HEK293T (cell line): ENCODE measurements at regions not wholly inside any gene's neighbourhood (a gene's known extent, or its start where the extent isn't known, plus 50 kb on each side); places are given as distances from the start of the nearest gene placed in this dataset.

ENCODE experiments used
- CTCF ChIA-PET: fragments of 350-600 bp; formaldehyde crosslinking; extraction: SDS; loops from one replicate; lab custom pipeline; 2021; ENCODE audit warnings: antibody characterized with exemption, inconsistent platforms; lab: Yijun Ruan, JAX
- POLR2A ChIA-PET: fragments of 350-600 bp; formaldehyde crosslinking; extraction: SDS; loops from one replicate; lab custom pipeline; 2020; ENCODE audit warnings: antibody characterized with exemption, inconsistent platforms; lab: Yijun Ruan, JAX
- DNase-seq: peaks from one replicate; pipeline ENCODE4 v3.0.0; 2012; ENCODE audit warnings: mixed read lengths; ENCODE audit errors: extremely low spot score
- ARNT ChIP-seq: fragments of 450-650 bp; IDR thresholded peaks from 2 replicates; pipeline ENCODE4 v1.6.1; 2017; ENCODE audit warnings: mild to moderate bottlenecking
- BHLHE40 ChIP-seq: fragments of 450-650 bp; IDR thresholded peaks from 2 replicates; pipeline ENCODE4 v1.6.1; 2016; ENCODE audit warnings: mild to moderate bottlenecking, moderate library complexity, borderline replicate concordance
- CTBP1 ChIP-seq: fragments of 450-650 bp; IDR thresholded peaks from 2 replicates; pipeline ENCODE4 v1.6.1; 2016; ENCODE audit warnings: borderline replicate concordance
- ELF4 ChIP-seq: fragments of 450-650 bp; IDR thresholded peaks from 2 replicates; pipeline ENCODE4 v1.6.1; 2017; ENCODE audit warnings: antibody characterized with exemption
- FOXA1 ChIP-seq: fragments of 450-650 bp; IDR thresholded peaks from 2 replicates; pipeline ENCODE4 v1.6.1; 2016; ENCODE audit warnings: mild to moderate bottlenecking
- FOXK2 ChIP-seq: fragments of 450-650 bp; IDR thresholded peaks from 2 replicates; pipeline ENCODE4 v1.6.1; 2016; ENCODE audit warnings: mild to moderate bottlenecking
- FOXM1 ChIP-seq: fragments of 450-650 bp; IDR thresholded peaks from 2 replicates; pipeline ENCODE4 v1.6.1; 2017; ENCODE audit warnings: mild to moderate bottlenecking, borderline replicate concordance
- HDGF ChIP-seq: fragments of 450-650 bp; IDR thresholded peaks from 2 replicates; pipeline ENCODE4 v1.6.1; 2017; ENCODE audit warnings: antibody characterized with exemption, borderline replicate concordance
- L3MBTL2 ChIP-seq: fragments of 450-650 bp; conservative IDR thresholded peaks from 2 replicates; pipeline ENCODE4 v1.6.1; 2016; ENCODE audit warnings: mild to moderate bottlenecking
- LEF1 ChIP-seq: fragments of 450-650 bp; IDR thresholded peaks from 2 replicates; pipeline ENCODE4 v1.6.1; 2017; ENCODE audit warnings: mild to moderate bottlenecking, borderline replicate concordance
- NFRKB ChIP-seq: fragments of 450-650 bp; IDR thresholded peaks from 2 replicates; pipeline ENCODE4 v1.6.1; 2016; ENCODE audit warnings: mild to moderate bottlenecking, moderate library complexity
- SP1 ChIP-seq: fragments of 450-650 bp; IDR thresholded peaks from 2 replicates; pipeline ENCODE4 v1.6.1; 2017
- SUZ12 ChIP-seq: fragments of 450-650 bp; IDR thresholded peaks from 2 replicates; pipeline ENCODE4 v1.6.1; 2016; ENCODE audit warnings: mild to moderate bottlenecking
- TARDBP ChIP-seq: fragments of 450-650 bp; IDR thresholded peaks from 2 replicates; pipeline ENCODE4 v1.6.1; 2016
- ZNF384 ChIP-seq: fragments of 450-650 bp; IDR thresholded peaks from 2 replicates; pipeline ENCODE4 v1.6.1; 2016
- TF ChIP-seq, protein P1 (sequence below): fragments of 450-650 bp; IDR thresholded peaks from 2 replicates; pipeline ENCODE4 v1.6.1; 2016

DNA sequence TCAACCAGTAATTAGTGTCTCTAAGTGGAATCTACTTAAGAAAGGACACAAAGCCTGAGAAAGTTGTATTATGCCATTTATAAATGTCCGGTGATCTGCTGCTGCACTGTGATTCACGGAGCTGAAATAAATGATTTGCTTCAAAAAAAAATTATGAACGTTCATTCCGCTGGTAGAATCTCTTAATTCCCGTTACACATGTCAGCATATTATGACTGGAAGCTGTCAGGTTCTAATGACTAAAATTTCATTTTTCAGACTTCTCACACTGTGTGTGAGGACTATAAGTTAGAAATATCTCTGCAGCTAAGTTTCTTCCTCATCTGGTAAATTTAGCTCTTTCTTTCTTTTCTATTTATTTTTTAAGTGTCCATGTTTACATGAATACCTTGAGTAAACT lies 647.1 kb downstream of the VRK1 start:
- TF ChIP-seq FOXM1, result no peak
- no peak for TF ChIP-seq FOXA1
- no peak for TF ChIP-seq ZNF384
- TF ChIP-seq NFRKB, result no peak
- TF ChIP-seq ELF4, result no peak
- TF ChIP-seq, protein P1, sequence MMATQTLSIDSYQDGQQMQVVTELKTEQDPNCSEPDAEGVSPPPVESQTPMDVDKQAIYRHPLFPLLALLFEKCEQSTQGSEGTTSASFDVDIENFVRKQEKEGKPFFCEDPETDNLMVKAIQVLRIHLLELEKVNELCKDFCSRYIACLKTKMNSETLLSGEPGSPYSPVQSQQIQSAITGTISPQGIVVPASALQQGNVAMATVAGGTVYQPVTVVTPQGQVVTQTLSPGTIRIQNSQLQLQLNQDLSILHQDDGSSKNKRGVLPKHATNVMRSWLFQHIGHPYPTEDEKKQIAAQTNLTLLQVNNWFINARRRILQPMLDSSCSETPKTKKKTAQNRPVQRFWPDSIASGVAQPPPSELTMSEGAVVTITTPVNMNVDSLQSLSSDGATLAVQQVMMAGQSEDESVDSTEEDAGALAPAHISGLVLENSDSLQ, result no peak
- no peak for TF ChIP-seq FOXK2
- no peak for TF ChIP-seq SP1
- TF ChIP-seq SUZ12, result no peak
- no peak for TF ChIP-seq LEF1
- no peak for TF ChIP-seq L3MBTL2
- TF ChIP-seq ARNT, result no peak
- no peak for TF ChIP-seq CTBP1
- TF ChIP-seq TARDBP, result no peak
- TF ChIP-seq BHLHE40, result no peak
- TF ChIP-seq HDGF, result no peak
- CTCF ChIA-PET, result no interaction called here

DNA sequence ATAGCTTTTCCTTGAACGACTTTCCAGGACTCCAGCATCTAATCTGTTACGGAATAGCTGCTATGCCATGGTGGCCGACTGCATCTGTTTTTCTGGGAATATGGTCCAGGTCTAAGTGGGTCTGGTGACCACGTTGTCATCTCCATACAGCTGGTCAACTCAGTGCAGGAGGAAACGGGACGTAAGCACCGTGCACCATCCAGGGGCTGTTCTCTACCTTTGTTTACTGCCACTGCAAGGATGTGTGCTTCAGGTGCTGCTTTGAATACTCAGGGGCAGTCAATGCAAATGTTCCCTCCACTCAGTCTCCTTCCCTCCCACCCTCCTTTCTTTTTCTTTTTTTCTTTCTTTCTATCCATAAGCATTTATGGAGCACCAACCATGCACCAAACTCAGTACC lies 648.2 kb downstream of the VRK1 start:
- ChIA-PET CTCF (no interaction called here), POLR2A (no interaction called here)
- no peak for DNase-seq
- TF ChIP-seq CTBP1 (no peak), ARNT (no peak), L3MBTL2 (no peak), FOXA1 (no peak), HDGF (no peak), ELF4 (no peak), BHLHE40 (no peak), SP1 (no peak), NFRKB (no peak), LEF1 (no peak), TARDBP (no peak), FOXM1 (no peak), SUZ12 (no peak), FOXK2 (no peak), ZNF384 (no peak)
- TF ChIP-seq, protein P1, result no peak

More for the DNA sequence above, 647.1 kb downstream of the VRK1 start:
- DNase-seq, result no peak
- POLR2A ChIA-PET, result no interaction called here

DNA sequence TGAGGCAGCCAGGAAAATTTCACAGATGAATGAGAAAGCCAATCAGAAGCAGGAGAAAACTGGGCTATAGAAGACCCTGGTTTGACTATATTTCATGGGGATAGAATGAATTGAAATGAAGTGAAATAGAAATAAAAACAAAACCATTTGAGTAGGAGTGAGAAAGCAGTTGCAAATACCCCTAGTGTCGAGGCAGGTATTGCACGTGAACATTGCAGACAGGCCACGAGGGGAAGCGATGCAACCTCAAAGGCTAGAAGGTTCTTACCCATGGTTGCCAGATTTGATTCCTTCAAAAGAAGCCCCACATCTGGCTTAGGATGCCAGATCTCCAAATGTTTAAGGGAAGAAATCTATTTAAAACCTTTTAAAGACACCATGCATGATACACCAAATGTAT lies 648.9 kb downstream of the VRK1 start:
- no peak for TF ChIP-seq CTBP1
- peak; percentile 40; the same call in 1 of the 2 replicates for TF ChIP-seq L3MBTL2
- DNase-seq, result no peak
- CTCF ChIA-PET, result no interaction called here
- POLR2A ChIA-PET, result no interaction called here

DNA sequence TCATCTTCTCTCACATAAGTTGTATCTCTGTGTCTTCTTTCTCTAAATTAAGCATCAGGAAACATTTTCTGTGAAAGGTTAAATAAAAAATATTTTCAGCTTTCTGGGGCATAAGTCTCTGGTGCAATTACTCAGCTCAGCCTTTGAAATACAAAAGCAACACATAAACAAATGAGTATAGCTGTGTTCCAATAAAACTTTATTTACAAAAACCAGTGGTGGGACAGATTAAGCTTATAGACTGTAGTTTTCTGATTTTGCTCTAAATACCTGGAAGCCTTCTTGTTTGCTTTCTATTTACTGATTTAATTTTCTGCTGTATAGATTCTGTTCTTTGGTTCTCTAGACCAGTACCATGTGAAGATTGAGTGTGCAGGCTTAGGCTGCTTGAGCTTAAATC lies 655.1 kb downstream of the VRK1 start:
- ChIA-PET POLR2A (no interaction called here), CTCF (no interaction called here)
- TF ChIP-seq TARDBP (no peak), FOXK2 (no peak), BHLHE40 (no peak), HDGF (no peak), SP1 (no peak), ELF4 (no peak), FOXA1 (no peak), ZNF384 (no peak), ARNT (no peak), FOXM1 (no peak), SUZ12 (no peak), NFRKB (no peak), L3MBTL2 (no peak), LEF1 (no peak), CTBP1 (no peak)
- TF ChIP-seq, protein P1, result no peak
- DNase-seq, result no peak

DNA sequence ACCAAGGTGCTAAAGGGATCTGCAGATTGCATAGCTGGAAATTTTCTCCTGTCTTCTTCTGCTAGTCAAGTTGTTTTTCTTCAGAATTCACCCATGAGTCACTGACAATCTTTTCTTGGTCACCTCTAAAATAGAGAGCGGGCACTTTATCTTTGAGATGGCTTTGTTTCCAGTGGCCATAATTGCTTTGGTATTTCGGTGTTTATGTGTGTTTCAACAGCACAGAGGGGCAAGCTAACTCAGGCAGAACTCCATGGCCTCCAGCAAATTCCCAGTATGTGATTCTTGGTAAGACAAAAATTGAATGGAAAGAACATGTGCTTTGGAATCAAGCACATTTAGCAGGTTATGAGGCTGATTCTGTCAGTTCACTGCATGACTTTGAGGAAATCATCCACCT lies 656.8 kb downstream of the VRK1 start:
- CTCF ChIA-PET, result no interaction called here
- POLR2A ChIA-PET, result no interaction called here
- DNase-seq, result no peak
- TF ChIP-seq BHLHE40 (no peak), TARDBP (no peak), HDGF (no peak), CTBP1 (no peak), ARNT (no peak), SUZ12 (no peak), ELF4 (no peak), FOXM1 (no peak), L3MBTL2 (no peak), LEF1 (no peak), FOXA1 (no peak), SP1 (no peak), NFRKB (no peak), ZNF384 (no peak), FOXK2 (no peak)
- TF ChIP-seq, protein P1, result no peak

DNA sequence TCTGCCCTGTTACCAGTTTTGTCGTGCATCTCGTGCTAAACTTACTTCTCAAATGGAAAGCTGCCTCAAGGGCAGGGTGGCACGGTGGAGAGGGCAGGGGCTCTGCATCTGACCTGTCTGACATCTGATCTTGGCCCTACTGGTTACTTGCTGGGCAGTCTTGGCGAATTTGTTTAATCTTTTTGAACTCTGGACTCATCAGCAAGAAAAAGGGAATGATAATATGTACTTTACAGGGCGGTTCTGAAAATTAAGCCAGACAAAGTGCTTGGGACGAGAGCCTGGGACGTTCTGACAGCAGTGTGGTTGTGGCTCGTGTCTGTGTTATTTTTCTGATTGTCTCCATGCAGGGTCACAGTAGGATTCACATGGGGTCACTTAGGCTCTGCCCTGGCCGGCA lies 659.3 kb downstream of the VRK1 start:
- TF ChIP-seq FOXM1 (no peak), L3MBTL2 (no peak), BHLHE40 (no peak), LEF1 (no peak), ZNF384 (no peak), ARNT (no peak), SUZ12 (no peak), ELF4 (no peak), FOXK2 (no peak)
- TF ChIP-seq, protein P1, result no peak
- ChIA-PET POLR2A (no interaction called here), CTCF (no interaction called here)
- DNase-seq, result no peak
